ENCODE measurements at regions not wholly inside any gene's neighbourhood (a gene's known extent, or its start where the extent isn't known, plus 50 kb on each side); places are given as distances from the start of the nearest gene placed in this dataset.

DNA sequence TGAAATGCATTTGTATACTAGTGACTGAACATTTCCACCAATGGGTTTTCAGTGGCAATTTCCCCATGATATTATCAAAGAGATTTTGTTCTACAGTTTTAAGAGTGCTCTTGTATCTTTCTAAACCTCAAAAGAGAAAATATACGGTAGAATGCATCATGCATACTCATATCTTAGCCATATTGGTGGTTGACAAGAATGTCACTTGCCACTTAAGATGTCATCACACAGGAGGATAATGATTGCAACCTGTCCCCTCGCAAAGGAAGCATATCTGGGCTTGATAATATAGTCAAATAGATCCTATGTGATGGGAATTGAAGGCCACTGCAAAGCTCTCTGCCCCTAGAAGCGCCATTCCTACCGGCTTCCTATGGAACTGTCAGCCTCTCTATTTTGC, 79.3 kb upstream of the ARMC3 start:
- TF ChIP-seq, protein P1, sequence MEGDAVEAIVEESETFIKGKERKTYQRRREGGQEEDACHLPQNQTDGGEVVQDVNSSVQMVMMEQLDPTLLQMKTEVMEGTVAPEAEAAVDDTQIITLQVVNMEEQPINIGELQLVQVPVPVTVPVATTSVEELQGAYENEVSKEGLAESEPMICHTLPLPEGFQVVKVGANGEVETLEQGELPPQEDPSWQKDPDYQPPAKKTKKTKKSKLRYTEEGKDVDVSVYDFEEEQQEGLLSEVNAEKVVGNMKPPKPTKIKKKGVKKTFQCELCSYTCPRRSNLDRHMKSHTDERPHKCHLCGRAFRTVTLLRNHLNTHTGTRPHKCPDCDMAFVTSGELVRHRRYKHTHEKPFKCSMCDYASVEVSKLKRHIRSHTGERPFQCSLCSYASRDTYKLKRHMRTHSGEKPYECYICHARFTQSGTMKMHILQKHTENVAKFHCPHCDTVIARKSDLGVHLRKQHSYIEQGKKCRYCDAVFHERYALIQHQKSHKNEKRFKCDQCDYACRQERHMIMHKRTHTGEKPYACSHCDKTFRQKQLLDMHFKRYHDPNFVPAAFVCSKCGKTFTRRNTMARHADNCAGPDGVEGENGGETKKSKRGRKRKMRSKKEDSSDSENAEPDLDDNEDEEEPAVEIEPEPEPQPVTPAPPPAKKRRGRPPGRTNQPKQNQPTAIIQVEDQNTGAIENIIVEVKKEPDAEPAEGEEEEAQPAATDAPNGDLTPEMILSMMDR (IDR thresholded peaks at IDR 0.05): no peak
- TF ChIP-seq POLR2A (IDR thresholded peaks at IDR 0.05): no peak
